ENCODE measurements at regions not wholly inside any gene's neighbourhood (a gene's known extent, or its start where the extent isn't known, plus 50 kb on each side); places are given as distances from the start of the nearest gene placed in this dataset.
A peak's percentile ranks its signal among the peaks of the same experiment; 100 is the strongest.

DNA sequence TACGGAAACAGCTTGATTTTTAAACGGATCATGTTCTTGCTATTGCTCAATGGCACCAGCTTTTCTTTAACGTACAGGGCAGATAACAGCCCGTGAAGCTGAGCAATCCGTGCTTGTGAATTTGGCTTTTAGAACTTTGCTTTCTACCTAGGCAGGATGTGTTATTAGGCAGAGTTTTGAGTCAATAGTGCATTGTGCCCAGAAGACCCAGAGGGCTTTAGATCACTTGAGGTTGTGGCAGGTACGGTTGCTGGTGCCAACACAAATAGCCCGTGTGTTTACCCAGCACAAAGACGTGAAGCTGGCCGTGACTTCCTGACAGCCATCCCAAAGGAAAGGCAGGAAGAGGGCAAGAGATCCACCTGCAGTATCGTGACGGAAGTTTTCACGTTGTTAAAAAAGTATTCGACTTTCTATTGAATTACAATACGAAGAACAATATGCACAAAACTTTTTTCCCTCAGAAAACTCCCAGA lies 117.4 kb upstream of the FRMD1 start:
- TF ChIP-seq, protein P1, sequence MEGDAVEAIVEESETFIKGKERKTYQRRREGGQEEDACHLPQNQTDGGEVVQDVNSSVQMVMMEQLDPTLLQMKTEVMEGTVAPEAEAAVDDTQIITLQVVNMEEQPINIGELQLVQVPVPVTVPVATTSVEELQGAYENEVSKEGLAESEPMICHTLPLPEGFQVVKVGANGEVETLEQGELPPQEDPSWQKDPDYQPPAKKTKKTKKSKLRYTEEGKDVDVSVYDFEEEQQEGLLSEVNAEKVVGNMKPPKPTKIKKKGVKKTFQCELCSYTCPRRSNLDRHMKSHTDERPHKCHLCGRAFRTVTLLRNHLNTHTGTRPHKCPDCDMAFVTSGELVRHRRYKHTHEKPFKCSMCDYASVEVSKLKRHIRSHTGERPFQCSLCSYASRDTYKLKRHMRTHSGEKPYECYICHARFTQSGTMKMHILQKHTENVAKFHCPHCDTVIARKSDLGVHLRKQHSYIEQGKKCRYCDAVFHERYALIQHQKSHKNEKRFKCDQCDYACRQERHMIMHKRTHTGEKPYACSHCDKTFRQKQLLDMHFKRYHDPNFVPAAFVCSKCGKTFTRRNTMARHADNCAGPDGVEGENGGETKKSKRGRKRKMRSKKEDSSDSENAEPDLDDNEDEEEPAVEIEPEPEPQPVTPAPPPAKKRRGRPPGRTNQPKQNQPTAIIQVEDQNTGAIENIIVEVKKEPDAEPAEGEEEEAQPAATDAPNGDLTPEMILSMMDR (IDR thresholded peaks at IDR 0.05) = peak in 2 of 3 donors; percentile 9 to 18
- TF ChIP-seq POLR2A (IDR thresholded peaks at IDR 0.05) (no peak), POLR2AphosphoS5 (IDR thresholded peaks at IDR 0.05) (peak in 1 of 3 donors; percentile 53)
